ENCODE measurements at regions not wholly inside any gene's neighbourhood (a gene's known extent, or its start where the extent isn't known, plus 50 kb on each side); places are given as distances from the start of the nearest gene placed in this dataset.
A peak's percentile ranks its signal among the peaks of the same experiment; 100 is the strongest.

DNA sequence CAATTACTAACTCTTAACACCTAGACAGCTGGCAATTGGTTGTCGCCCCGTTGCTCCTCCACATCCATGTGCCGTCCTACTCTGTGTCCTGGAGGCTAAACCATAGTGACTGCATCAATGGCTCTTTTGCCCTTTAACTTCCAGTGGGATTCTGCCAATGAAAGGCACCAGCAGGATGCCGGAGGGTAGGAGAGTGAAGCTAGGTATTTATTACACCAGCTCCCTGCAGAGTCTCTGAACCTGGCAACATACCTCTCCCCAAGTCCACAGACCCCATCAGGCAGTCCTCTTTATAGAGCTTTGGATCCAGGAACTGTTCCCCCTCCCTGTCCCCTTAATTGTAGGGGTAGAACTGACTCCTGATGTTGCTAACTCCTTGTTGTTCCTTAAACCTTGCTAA is 426.8 kb downstream of the HNRNPD start:
- Mint-ChIP-seq H3K27me3 (peaks cover 8% of the 10 kb centered on the region), H3K9me3 (no peaks in the 10 kb centered on the region), H3K4me1 (no peaks in the 10 kb centered on the region), H3K36me3 (no peaks in the 10 kb centered on the region), H3K27ac (no peak overlapping the region), H3K4me3 (no peak overlapping the region)

DNA sequence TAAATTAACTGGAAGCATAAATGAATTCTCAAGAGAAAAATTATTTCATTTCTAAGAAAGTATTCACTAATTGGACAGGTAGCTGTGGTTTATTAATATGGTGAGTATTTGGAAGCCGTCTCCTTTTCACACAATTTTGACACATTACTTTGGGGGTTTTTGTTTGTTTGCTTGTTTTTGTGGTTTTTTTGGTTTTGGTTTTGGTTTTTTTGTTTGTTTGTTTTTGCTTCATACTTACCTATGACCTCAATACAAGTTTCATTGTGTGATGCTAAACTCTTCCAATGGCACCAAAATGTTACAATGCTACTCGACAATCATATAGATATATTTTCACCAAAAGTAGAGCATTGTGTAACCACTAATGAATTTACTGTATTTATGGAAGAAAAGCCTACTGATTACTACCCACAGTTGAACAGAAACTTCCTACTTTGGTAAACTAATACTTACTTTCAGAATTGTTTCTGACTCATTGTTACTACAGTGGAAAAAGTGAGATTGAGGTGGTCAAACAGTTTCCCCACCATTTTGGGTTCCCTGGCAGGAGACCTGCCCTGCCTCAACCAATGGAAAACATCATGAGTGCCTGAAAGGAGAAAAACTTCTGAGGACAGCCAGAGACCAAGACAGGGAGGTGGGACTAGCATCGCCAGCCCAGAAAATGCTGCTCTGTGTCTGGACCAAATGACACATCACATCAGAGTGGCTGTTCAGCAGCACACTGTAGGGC is 443.1 kb downstream of the HNRNPD start:
- H3K27ac Mint-ChIP-seq = no peak overlapping the region
- peaks cover 2% of the 10 kb centered on the region for H3K27me3 Mint-ChIP-seq
- H3K4me3 Mint-ChIP-seq = no peak overlapping the region
- no peaks in the 10 kb centered on the region for H3K9me3 Mint-ChIP-seq
- H3K36me3 Mint-ChIP-seq = no peaks in the 10 kb centered on the region
- no peaks in the 10 kb centered on the region for H3K4me1 Mint-ChIP-seq

DNA sequence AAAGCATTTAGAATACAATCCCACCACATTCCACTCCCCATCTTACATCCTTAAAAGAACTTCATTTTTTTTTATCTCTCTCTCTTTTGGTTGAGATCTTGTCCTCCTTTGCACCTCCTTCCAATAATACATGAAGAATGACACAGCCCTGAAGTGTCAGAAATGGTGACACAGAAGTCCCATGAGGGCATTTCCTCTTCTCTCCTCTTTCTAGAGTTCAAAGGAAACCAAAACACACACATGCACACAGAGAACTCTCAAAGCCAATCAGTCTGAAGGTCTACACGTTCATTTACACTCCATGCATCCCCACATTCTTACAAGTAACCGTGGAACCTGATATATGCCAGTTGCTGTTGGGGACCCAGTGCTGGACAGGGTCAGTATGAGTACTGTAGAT is 450.7 kb downstream of the HNRNPD start:
- Mint-ChIP-seq H3K4me1 (peaks cover 4% of the 10 kb centered on the region), H3K9me3 (no peaks in the 10 kb centered on the region), H3K27ac (peak overlapping the region; percentile 8), H3K27me3 (peaks cover 8% of the 10 kb centered on the region), H3K36me3 (no peaks in the 10 kb centered on the region), H3K4me3 (no peak overlapping the region)

DNA sequence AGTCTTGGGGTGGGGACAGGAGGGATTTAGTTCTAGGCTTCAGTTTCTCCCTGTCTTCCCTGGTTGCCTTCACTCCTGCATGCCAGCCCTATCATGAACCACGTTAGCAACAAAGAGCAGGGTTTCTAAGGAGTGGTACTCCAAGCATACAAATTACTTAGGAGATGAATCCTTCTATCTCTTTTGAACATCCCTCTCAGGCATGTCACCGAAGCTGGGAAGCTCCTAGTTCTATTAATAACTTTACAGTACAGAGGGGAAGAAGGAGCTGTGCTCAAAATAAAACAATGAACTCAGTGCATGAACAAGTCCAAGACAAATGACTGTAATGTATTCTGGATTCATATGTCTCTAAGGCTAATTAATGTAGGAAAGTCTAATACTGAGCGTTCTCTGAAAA is 450.6 kb upstream of the RASGEF1B start:
- Mint-ChIP-seq H3K4me3 (no peak overlapping the region), H3K4me1 (peaks cover 4% of the 10 kb centered on the region), H3K27me3 (peaks cover 8% of the 10 kb centered on the region), H3K36me3 (no peaks in the 10 kb centered on the region), H3K27ac (no peak overlapping the region), H3K9me3 (no peaks in the 10 kb centered on the region)

DNA sequence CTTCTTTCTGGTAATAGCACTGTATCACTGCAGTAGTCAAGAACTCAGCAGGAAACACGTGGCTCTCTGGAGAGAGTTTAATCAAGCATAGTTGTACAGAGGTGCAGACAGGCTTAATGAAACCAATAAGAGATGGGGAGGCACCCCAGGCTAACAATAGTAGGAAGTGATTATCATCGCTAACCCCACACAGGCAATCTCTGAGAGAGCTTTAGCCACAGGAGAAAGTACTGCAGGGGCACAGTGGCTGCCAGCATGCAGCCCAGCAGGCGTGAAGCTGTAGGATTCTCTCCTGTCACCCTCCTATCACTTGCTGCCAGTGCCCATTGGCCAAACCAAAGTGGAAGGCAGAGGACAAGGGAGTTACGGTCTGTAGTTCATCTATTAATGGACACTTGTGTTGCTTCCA is 450.0 kb upstream of the RASGEF1B start:
- Mint-ChIP-seq H3K4me3 (no peak overlapping the region), H3K36me3 (no peaks in the 10 kb centered on the region), H3K4me1 (peaks cover 4% of the 10 kb centered on the region), H3K27ac (no peak overlapping the region), H3K27me3 (peaks cover 8% of the 10 kb centered on the region), H3K9me3 (no peaks in the 10 kb centered on the region)

DNA sequence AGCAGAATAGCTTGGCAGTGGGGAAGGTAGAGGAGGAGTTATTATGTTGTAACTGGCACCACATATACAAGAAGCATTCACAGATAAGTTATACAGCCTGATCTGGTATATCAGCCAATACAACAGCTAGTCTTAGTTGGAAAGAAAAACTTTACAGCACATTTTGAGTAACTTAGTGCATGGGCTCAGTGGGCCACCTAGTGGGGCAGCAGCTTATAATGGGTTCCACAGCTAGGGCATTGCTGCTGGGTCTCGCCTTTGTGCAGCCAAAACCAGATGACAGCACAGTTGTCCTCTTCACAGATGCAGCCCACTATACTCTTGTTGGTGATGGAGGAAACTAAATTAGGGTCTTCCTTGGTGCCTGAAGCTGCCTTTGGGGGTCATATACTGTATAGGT is 448.1 kb upstream of the RASGEF1B start:
- H3K27ac Mint-ChIP-seq = no peak overlapping the region
- no peaks in the 10 kb centered on the region for H3K36me3 Mint-ChIP-seq
- H3K27me3 Mint-ChIP-seq = peaks cover 9% of the 10 kb centered on the region

DNA sequence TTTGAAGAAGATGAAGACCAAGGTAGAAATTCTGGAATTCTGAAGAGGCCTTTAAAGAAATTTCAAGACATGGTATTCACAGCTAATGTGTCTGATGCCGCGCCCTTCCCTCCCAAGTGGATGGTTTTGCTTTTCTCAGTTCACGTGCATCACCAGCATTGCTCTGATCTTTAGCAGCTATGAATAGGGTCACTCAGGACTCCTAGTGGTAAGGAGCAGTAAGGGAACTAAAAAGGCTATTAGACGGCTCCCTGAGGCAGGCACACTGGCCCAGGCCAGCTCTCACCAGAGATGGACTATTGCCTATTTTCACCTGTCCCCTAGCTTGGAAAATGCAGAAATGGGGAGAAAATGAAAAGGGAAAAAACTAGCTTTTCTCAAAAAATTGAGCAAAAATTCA is 447.5 kb upstream of the RASGEF1B start:
- H3K4me1 Mint-ChIP-seq = peaks cover 4% of the 10 kb centered on the region
- peaks cover 9% of the 10 kb centered on the region for H3K27me3 Mint-ChIP-seq
- H3K4me3 Mint-ChIP-seq = no peak overlapping the region
- no peaks in the 10 kb centered on the region for H3K9me3 Mint-ChIP-seq
- H3K27ac Mint-ChIP-seq = no peak overlapping the region
- H3K36me3 Mint-ChIP-seq = no peaks in the 10 kb centered on the region

More for the DNA sequence above, 448.1 kb upstream of the RASGEF1B start:
- Mint-ChIP-seq H3K9me3 (no peaks in the 10 kb centered on the region), H3K4me1 (peaks cover 4% of the 10 kb centered on the region), H3K4me3 (no peak overlapping the region)

DNA sequence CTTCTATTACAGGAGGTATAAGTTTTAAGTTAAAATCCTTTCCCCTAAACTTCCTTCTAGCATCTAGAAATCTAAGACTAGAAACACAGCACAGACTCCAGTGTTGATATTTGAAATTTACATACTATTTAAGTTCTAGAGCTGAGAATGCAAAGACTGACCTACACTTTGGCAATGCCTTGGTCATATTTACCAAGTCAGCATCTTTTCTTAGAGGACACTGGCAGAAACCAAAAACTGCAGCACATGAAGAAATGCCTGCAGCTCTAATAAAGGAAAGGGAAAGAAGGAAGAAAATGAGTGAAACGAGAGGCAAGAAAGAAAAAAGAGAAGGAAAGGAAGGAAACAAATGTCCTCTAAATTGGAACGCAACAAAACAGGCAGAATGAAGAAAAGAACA is 443.7 kb upstream of the RASGEF1B start:
- peaks cover 5% of the 10 kb centered on the region for H3K27me3 Mint-ChIP-seq
- H3K36me3 Mint-ChIP-seq = no peaks in the 10 kb centered on the region
- no peaks in the 10 kb centered on the region for H3K9me3 Mint-ChIP-seq
- H3K27ac Mint-ChIP-seq = no peak overlapping the region
- H3K4me1 Mint-ChIP-seq = peaks cover 8% of the 10 kb centered on the region
- no peak overlapping the region for H3K4me3 Mint-ChIP-seq

DNA sequence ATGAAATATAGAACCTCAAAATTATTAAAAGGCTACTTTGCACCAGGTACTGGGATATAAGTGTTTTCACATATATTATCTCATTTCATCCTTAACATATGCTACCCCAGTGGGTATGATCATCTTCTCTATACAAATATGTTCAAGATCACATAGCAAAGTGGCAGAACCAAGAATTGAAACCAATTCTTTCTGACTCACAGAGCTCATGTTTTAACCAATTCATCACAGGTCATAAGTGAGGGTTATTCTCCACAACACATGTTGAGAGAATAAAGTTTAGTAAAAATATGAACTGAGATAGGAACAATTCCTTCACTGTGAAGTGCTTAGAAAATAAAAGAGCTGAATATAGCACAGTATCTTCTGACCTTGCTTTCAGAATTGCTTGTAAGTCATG is 442.9 kb upstream of the RASGEF1B start:
- Mint-ChIP-seq H3K4me3 (no peak overlapping the region), H3K9me3 (no peaks in the 10 kb centered on the region), H3K4me1 (peaks cover 8% of the 10 kb centered on the region), H3K27ac (no peak overlapping the region), H3K36me3 (no peaks in the 10 kb centered on the region), H3K27me3 (peaks cover 5% of the 10 kb centered on the region)

DNA sequence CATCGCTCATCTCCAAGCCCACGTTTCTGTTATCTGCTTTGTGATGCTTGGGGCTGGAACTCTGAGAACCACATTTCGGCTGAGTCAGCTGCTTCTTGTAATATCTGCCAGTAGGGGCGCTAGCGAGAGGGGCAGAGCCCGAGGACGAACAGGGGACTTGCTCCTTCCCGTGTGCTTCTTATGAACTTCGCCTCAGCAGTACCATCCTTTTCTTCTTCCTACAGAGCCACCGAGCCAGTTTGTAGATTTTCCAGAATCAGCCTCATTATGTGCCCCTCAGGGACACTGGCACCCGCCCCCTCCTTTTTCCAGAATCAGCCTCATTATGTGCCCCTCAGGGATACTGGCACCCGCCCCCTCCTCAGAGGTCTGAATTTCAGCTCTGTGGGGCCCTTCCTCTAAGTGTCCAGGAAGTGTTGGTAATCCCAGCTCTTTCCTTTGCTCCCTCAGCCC is 441.7 kb upstream of the RASGEF1B start:
- Mint-ChIP-seq H3K27me3 (peaks cover 6% of the 10 kb centered on the region), H3K4me3 (no peak overlapping the region), H3K9me3 (no peaks in the 10 kb centered on the region), H3K36me3 (no peaks in the 10 kb centered on the region), H3K27ac (no peak overlapping the region), H3K4me1 (peaks cover 8% of the 10 kb centered on the region)

DNA sequence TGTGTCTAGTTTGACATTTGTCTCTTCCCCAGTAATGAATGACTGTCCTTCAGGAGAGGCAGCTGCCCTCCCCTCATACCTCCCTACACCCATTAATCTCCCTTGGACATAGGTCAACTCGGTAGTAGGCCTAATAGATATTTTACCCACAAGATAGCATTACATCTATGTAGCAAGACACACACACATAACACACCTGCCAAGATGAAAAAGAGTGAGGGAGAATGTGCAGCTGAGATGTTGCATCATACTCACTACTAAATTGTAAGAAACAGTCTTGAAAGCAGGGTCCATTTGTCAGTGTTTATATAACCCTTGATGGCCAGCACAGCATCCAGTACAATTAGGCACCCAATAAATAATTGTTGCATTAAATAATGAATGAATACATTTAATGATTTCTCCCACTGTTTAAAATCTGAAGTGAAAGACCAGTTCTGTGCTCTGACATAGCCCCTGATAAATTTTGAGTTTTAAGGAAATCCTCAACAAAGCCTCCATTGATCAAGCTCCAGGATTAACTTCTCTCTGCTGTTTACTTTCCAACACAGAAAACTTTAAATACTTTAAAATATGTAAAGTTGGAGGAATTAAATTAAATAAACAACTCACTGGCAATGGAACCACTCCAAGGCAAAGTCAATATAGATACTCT is 440.8 kb upstream of the RASGEF1B start:
- H3K4me1 Mint-ChIP-seq = peaks cover 8% of the 10 kb centered on the region
- H3K9me3 Mint-ChIP-seq = no peaks in the 10 kb centered on the region
- peaks cover 6% of the 10 kb centered on the region for H3K27me3 Mint-ChIP-seq
- no peaks in the 10 kb centered on the region for H3K36me3 Mint-ChIP-seq
- H3K27ac Mint-ChIP-seq = no peak overlapping the region
- H3K4me3 Mint-ChIP-seq = no peak overlapping the region

DNA sequence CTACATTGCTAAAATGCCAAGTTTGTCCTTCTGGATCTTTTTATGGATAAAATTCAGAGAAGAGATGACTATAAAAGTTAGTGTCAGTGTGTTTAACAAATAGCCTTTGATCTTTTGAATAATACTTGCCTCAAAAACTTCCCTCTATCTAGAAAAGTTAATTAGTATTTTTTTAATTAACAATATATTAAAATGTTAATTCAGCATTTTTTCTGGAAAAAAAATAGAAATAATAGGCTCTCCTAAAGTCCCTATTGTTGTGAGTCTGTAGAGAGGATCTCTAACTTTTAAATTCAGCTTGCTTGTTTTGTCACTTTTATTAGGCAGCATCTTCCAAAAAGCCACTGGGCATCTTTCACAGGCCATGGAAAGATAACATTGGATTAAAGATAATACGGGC is 435.2 kb upstream of the RASGEF1B start:
- Mint-ChIP-seq H3K4me3 (no peak overlapping the region), H3K9me3 (no peaks in the 10 kb centered on the region), H3K36me3 (no peaks in the 10 kb centered on the region), H3K27ac (no peak overlapping the region), H3K4me1 (no peaks in the 10 kb centered on the region), H3K27me3 (peaks cover 1% of the 10 kb centered on the region)

DNA sequence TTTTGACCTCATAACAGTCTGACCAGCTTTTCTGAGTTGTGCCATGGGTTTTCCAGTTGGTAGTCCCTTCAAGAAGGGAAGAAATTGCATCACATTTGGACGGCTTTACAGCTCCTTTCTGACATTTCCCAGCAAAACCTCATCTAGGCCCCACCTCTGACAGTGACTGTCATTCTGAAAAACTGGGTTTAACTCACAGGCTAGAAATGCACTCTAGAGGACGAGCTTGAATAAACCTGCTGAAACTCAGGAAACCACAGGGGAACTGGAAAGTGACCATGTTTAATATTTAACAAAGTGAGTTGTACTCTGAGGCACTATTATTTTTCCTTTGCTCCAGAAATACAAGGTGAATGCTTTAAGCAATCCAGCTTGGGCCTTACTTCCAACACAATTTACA is 434.3 kb upstream of the RASGEF1B start:
- Mint-ChIP-seq H3K4me3 (no peak overlapping the region), H3K9me3 (no peaks in the 10 kb centered on the region), H3K36me3 (no peaks in the 10 kb centered on the region), H3K27me3 (peaks cover 1% of the 10 kb centered on the region), H3K27ac (no peak overlapping the region), H3K4me1 (no peaks in the 10 kb centered on the region)

DNA sequence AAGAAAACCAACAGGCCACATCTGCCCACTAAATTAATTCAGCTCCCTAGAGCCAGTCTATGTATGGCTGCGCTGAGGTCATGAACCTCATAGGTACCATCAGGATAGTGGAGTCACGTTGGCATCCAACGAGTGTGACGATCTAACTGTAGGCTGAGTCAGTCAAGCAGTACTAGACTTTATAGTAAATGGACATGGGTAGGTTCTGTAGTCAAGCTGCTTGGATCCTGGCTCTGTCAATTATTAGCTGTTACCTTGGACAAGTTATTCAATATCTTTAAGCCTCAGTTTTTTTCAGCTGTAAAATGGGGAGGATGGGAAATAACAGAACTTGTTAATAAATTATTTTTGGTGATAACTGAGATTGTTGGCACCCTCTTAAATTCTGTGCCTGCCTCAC is 432.4 kb upstream of the RASGEF1B start:
- Mint-ChIP-seq H3K27me3 (peaks cover 1% of the 10 kb centered on the region), H3K4me1 (peaks cover 3% of the 10 kb centered on the region), H3K36me3 (no peaks in the 10 kb centered on the region), H3K4me3 (no peak overlapping the region), H3K9me3 (no peaks in the 10 kb centered on the region), H3K27ac (no peak overlapping the region)

DNA sequence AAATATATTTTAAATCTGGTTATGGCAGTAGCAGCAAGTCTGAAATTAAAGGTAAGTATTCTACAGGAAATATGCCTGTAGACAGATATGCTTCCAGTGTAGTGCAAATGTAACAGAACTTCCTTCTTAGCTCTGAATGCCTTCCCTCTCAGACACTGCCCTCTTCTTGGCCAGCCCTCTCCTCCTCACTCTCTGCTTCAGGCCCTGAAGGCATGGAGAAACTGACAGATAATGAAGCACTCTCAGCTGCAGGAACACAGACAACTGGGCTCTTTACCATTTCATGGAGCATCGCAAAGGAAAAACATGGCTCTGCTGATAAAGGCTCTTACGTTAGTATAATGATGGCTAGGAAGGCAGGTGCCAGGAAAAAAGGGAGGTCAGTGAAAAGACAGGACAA is 431.5 kb upstream of the RASGEF1B start:
- Mint-ChIP-seq H3K9me3 (no peaks in the 10 kb centered on the region), H3K4me3 (no peak overlapping the region), H3K27me3 (no peaks in the 10 kb centered on the region), H3K4me1 (peaks cover 9% of the 10 kb centered on the region), H3K27ac (no peak overlapping the region), H3K36me3 (no peaks in the 10 kb centered on the region)

DNA sequence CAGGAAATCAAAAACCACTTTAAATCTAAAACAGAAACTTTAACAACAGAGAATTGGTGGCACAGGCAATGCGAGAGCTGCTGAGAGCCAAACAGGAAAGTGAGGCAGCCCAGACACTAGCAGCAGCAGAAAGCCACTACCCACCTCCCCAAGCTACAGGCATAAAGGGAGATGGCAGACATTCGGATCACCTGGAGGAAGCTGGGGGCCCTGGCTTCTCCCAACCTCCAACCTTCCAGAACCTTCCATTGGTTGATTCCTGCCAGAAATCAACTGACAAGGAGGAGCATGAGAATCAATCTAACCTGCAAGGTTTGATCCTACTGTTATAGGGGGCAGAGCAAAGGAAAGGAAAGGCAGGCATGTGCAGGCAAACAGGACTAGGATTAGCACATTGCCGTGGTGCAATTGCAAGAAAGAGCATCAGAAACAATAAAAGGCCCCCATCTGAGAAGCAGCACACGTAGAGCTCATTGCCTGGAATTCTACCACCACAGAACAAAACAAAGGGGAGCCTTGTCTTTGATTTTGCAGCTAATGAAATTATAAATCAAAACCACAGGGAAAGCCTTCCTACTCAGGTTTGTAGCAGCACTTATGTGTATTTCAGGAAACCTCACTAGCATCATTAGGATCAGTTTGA is 427.3 kb upstream of the RASGEF1B start:
- H3K27me3 Mint-ChIP-seq = no peaks in the 10 kb centered on the region
- no peaks in the 10 kb centered on the region for H3K36me3 Mint-ChIP-seq
- H3K4me3 Mint-ChIP-seq = no peak overlapping the region
- H3K4me1 Mint-ChIP-seq = peaks cover 9% of the 10 kb centered on the region
- H3K27ac Mint-ChIP-seq = no peak overlapping the region
- no peaks in the 10 kb centered on the region for H3K9me3 Mint-ChIP-seq

Data from activated naive CD4-positive, alpha-beta T cell treated with anti-CD3 and anti-CD28 coated beads, Interleukin-2, amount 50 U/mL, for 24 hours (primary cell).